Ectodermal cell (in vitro differentiated cells): ENCODE measurements at regions not wholly inside any gene's neighbourhood (a gene's known extent, or its start where the extent isn't known, plus 50 kb on each side); places are given as distances from the start of the nearest gene placed in this dataset.

Experiments used
- H3K27ac ChIP-seq: 2 replicates; pipeline ENCODE4 v1.7.0; 2013; ENCODE audit warnings: mild to moderate bottlenecking, low read depth, low read length; ENCODE audit not compliant: insufficient read depth, poor library complexity, severe bottlenecking
- H3K27me3 ChIP-seq: 2 replicates; pipeline ENCODE4 v1.7.0; 2013; ENCODE audit warnings: mild to moderate bottlenecking, low read length; ENCODE audit not compliant: insufficient read depth, control insufficient read depth, poor library complexity, severe bottlenecking
- H3K36me3 ChIP-seq: one replicate; pipeline ENCODE4 v1.7.0; 2013; ENCODE audit warnings: low read length; ENCODE audit not compliant: control insufficient read depth, insufficient read depth
- H3K4me1 ChIP-seq: one replicate; pipeline ENCODE4 v1.7.0; 2013; ENCODE audit warnings: low read length; ENCODE audit not compliant: control insufficient read depth, insufficient read depth
- H3K4me3 ChIP-seq: 2 replicates; pipeline ENCODE4 v1.7.0; 2013; ENCODE audit warnings: low read depth, low read length, control low read depth; ENCODE audit not compliant: insufficient read depth
- H3K9me3 ChIP-seq: 2 replicates; pipeline ENCODE4 v1.7.0; 2013; ENCODE audit warnings: mild to moderate bottlenecking, low read length, moderate library complexity; ENCODE audit not compliant: control insufficient read depth
- WGBS, 2 experiments: methylation state at CpG; one replicate each; pipeline ENCODE4 v1.1.7; 2013; ENCODE audit warnings: missing lambda C conversion rate in 2 of 2; 5-methylcytosine and 5-hydroxymethylcytosine counted together

- 95% methylated on average over 6 of the region's 6 CpGs for WGBS, 2 experiments
- no peaks in the 10 kb centered on the region for H3K9me3 ChIP-seq
Observed at GRCh38 chr5:8350644-8351339, 481.8 kb downstream of the MTRR start.

DNA sequence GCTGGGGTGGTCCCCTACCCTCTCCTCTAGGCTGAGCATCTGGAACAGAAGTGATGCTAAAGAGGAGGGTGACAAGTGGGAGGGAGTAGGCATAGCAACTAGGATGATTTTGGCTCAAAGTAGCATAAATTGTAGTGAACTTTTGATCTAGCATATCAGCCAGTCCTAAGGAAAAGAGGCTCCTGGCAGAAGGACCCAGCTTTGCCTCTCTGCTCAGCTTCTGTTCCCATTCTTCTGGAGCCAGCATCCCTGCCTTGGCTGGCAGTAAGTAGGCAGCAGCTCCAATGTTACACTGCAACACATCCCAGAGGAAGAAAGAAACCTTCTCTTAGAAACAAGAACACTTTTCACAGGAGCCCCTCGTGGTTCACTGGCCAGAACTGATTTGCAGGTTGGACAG lies 487.0 kb downstream of the MTRR start:
- Histone ChIP-seq H3K27ac (no peak overlapping the region), H3K4me3 (no peak overlapping the region), H3K36me3 (no peaks in the 10 kb centered on the region), H3K27me3 (no peaks in the 10 kb centered on the region), H3K4me1 (no peaks in the 10 kb centered on the region), H3K9me3 (no peaks in the 10 kb centered on the region)
- 67 to 68% methylated on average over 1 of the region's 1 CpG for WGBS, 2 experiments

More at GRCh38 chr5:8350644-8351339, 481.8 kb downstream of the MTRR start:
- no peaks in the 10 kb centered on the region for H3K4me1 ChIP-seq
- H3K36me3 ChIP-seq, result no peaks in the 10 kb centered on the region
- H3K27me3 ChIP-seq, result no peaks in the 10 kb centered on the region
- H3K4me3 ChIP-seq, result no peak overlapping the region
- no peak overlapping the region for H3K27ac ChIP-seq

DNA sequence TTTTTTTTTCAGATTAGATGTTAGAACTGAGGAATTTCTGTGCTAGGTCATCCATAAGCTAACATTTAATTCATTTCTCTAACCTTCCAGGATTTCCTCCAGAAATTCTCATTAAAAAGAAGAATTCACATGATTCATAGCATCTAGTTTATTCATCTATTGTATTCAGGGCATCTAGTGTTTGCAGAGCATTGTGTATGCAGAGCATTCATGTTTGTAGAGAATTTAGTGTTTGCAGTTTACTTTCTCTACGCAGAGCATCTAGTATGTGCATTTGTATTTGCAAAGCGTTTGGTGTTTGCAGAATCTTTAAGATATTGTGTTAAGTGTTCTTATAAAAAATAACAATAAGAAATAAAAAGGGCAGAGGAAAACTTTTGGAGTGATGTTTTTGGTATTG lies 491.1 kb downstream of the MTRR start:
- H3K27me3 ChIP-seq, result no peaks in the 10 kb centered on the region
- H3K4me3 ChIP-seq, result no peak overlapping the region
- 40 to 43% methylated on average over 2 of the region's 2 CpGs for WGBS, 2 experiments
- H3K36me3 ChIP-seq, result no peaks in the 10 kb centered on the region
- no peaks in the 10 kb centered on the region for H3K9me3 ChIP-seq
- no peaks in the 10 kb centered on the region for H3K4me1 ChIP-seq
- no peak overlapping the region for H3K27ac ChIP-seq

- H3K9me3 ChIP-seq, result no peaks in the 10 kb centered on the region
- H3K4me1 ChIP-seq, result no peaks in the 10 kb centered on the region
- H3K4me3 ChIP-seq, result no peak overlapping the region
- no peak overlapping the region for H3K27ac ChIP-seq
- H3K36me3 ChIP-seq, result no peaks in the 10 kb centered on the region
- WGBS, 2 experiments, result 92 to 94% methylated on average over 1 of the region's 1 CpG
- no peaks in the 10 kb centered on the region for H3K27me3 ChIP-seq
Observed at GRCh38 chr5:8362495-8362894, 493.5 kb downstream of the MTRR start.

GRCh38 chr5:8363138-8363537 lies 494.2 kb downstream of the MTRR start:
- H3K4me1 ChIP-seq, result no peaks in the 10 kb centered on the region
- 97% methylated on average over 3 of the region's 3 CpGs for WGBS, 2 experiments
- H3K36me3 ChIP-seq, result no peaks in the 10 kb centered on the region
- no peaks in the 10 kb centered on the region for H3K9me3 ChIP-seq
- H3K27ac ChIP-seq, result no peak overlapping the region
- no peaks in the 10 kb centered on the region for H3K27me3 ChIP-seq
- no peak overlapping the region for H3K4me3 ChIP-seq

GRCh38 chr5:8366266-8366665 lies 497.3 kb downstream of the MTRR start:
- H3K27ac ChIP-seq, result no peak overlapping the region
- 71 to 72% methylated on average over 5 to 6 of the region's 6 CpGs for WGBS, 2 experiments
- H3K4me3 ChIP-seq, result no peak overlapping the region

GRCh38 chr5:8376478-8376877 lies 507.5 kb downstream of the MTRR start:
- H3K27ac ChIP-seq, result no peak overlapping the region
- no peaks in the 10 kb centered on the region for H3K9me3 ChIP-seq
- no peaks in the 10 kb centered on the region for H3K4me1 ChIP-seq
- 43 to 48% methylated on average over 2 of the region's 2 CpGs for WGBS, 2 experiments
- no peaks in the 10 kb centered on the region for H3K27me3 ChIP-seq
- H3K4me3 ChIP-seq, result no peak overlapping the region
- no peaks in the 10 kb centered on the region for H3K36me3 ChIP-seq

More at GRCh38 chr5:8366266-8366665, 497.3 kb downstream of the MTRR start:
- Histone ChIP-seq H3K9me3 (no peaks in the 10 kb centered on the region), H3K36me3 (no peaks in the 10 kb centered on the region), H3K4me1 (no peaks in the 10 kb centered on the region), H3K27me3 (no peaks in the 10 kb centered on the region)

- Histone ChIP-seq H3K36me3 (no peaks in the 10 kb centered on the region), H3K4me1 (no peaks in the 10 kb centered on the region), H3K9me3 (no peaks in the 10 kb centered on the region), H3K27me3 (no peaks in the 10 kb centered on the region), H3K27ac (no peak overlapping the region), H3K4me3 (no peak overlapping the region)
Observed at GRCh38 chr5:8381972-8382371, 513.0 kb downstream of the MTRR start.

GRCh38 chr5:8382456-8382855 lies 513.5 kb downstream of the MTRR start:
- WGBS, 2 experiments, result 91 to 92% methylated on average over 5 of the region's 5 CpGs
- Histone ChIP-seq H3K4me3 (no peak overlapping the region), H3K36me3 (no peaks in the 10 kb centered on the region), H3K27ac (no peak overlapping the region), H3K9me3 (no peaks in the 10 kb centered on the region), H3K27me3 (no peaks in the 10 kb centered on the region), H3K4me1 (no peaks in the 10 kb centered on the region)

DNA sequence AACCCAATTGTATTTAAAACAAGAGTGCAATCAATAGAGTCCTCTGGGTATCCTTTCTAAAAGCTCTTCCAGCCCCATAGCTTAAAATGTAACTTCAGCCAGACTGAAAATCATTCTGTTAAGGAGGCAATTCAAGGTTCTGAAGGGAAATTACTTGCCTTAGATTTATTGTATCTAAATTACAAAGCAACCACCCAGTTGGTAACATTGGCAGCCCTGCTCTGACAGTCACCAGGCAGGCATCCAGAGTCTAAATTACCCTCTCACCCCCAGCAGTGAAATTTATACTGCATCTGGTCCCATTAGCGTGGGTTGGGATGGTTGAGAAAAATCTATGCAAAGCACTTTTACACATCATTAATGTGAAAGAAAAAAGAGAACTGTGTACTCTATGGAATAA lies 514.7 kb downstream of the MTRR start:
- no peak overlapping the region for H3K4me3 ChIP-seq
- no peaks in the 10 kb centered on the region for H3K27me3 ChIP-seq
- H3K27ac ChIP-seq, result no peak overlapping the region
- H3K36me3 ChIP-seq, result no peaks in the 10 kb centered on the region
- H3K9me3 ChIP-seq, result no peaks in the 10 kb centered on the region
- no peaks in the 10 kb centered on the region for H3K4me1 ChIP-seq
- no CpG with 5 or more reads among the region's 1 CpG for WGBS, 2 experiments
